ENCODE measurements at regions not wholly inside any gene's neighbourhood (a gene's known extent, or its start where the extent isn't known, plus 50 kb on each side); places are given as distances from the start of the nearest gene placed in this dataset.
A peak's percentile ranks its signal among the peaks of the same experiment; 100 is the strongest.

DNA sequence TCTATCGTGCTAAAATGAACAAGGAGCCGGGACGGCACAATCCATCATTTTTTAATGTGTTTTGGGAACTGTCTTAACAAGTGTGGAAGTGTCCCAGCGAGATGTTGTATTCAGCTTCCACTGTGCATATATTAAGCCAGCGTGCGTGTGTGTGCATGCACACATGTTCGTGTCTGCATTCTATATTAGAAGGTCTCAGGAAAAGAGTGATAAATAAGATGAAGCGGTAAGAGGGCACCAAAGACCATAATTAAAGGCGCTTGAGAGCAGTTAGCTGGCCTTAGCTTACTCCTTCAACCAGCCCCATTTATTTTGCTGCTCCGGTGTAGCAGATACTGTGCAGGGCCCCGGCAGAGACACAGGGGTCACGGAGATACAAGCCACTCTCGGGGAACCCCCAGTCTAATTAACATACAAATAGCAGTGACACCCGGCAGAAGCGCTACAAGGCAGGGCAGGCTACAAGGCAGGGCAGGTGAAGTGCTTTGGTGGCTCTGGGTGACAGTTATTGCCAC, 206.5 kb upstream of the RREB1 start:
- peak; percentile 64 to 75 (median 70) for ATAC-seq
- H3K9me3 ChIP-seq, result no peaks in the 10 kb centered on the region

GRCh38 chr6:6901945-6902344, 205.8 kb upstream of the RREB1 start:
- Histone ChIP-seq H3K4me1 (peaks cover 7% of the 10 kb centered on the region), H3K9me3 (no peaks in the 10 kb centered on the region), H3K27me3 (ENCODE audit: insufficient read depth in 3 of 3, low read length in 2 of 3) (no peaks in the 10 kb centered on the region), H3K36me3 (ENCODE audit: insufficient read depth in 1 of 2, low read depth in 1 of 2) (no peaks in the 10 kb centered on the region), H3K27ac (peak overlapping the region; percentile 87), H3K4me3 (no peak overlapping the region)
- DNase-seq, result no peak
- ATAC-seq, result no peak
- TF ChIP-seq, protein P1, sequence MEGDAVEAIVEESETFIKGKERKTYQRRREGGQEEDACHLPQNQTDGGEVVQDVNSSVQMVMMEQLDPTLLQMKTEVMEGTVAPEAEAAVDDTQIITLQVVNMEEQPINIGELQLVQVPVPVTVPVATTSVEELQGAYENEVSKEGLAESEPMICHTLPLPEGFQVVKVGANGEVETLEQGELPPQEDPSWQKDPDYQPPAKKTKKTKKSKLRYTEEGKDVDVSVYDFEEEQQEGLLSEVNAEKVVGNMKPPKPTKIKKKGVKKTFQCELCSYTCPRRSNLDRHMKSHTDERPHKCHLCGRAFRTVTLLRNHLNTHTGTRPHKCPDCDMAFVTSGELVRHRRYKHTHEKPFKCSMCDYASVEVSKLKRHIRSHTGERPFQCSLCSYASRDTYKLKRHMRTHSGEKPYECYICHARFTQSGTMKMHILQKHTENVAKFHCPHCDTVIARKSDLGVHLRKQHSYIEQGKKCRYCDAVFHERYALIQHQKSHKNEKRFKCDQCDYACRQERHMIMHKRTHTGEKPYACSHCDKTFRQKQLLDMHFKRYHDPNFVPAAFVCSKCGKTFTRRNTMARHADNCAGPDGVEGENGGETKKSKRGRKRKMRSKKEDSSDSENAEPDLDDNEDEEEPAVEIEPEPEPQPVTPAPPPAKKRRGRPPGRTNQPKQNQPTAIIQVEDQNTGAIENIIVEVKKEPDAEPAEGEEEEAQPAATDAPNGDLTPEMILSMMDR (IDR thresholded peaks at IDR 0.05), result no peak
- WGBS, 3 donors, result 97 to 98% (median 98%) methylated on average over 3 of the region's 3 CpGs
- intact Hi-C loops (cut with DNase I), result loop anchor here in 1 of 2 donors (5.0 kb wide), 2 partner anchors 315 to 340 kb away; no protein-coding TSS in a partner anchor

More for the DNA sequence above, 206.5 kb upstream of the RREB1 start:
- no peak for DNase-seq
- H3K27me3 ChIP-seq (ENCODE audit: insufficient read depth in 3 of 3, low read length in 2 of 3), result no peaks in the 10 kb centered on the region
- H3K36me3 ChIP-seq (ENCODE audit: insufficient read depth in 1 of 2, low read depth in 1 of 2), result no peaks in the 10 kb centered on the region
- intact Hi-C loops (cut with DNase I), result loop anchor here in 1 of 2 donors (5.0 kb wide), 2 partner anchors 316 to 341 kb away; no protein-coding TSS in a partner anchor
- TF ChIP-seq, protein P1 (IDR thresholded peaks at IDR 0.05), result no peak
- 26 to 49% (median 33%) methylated on average over 15 of the region's 15 CpGs for WGBS, 3 donors
- H3K27ac ChIP-seq, result peak overlapping the region; percentile 87
- H3K4me1 ChIP-seq, result peaks cover 7% of the 10 kb centered on the region
- peak overlapping the region; percentile 40 for H3K4me3 ChIP-seq

GRCh38 chr6:6905961-6906518, 201.7 kb upstream of the RREB1 start:
- intact Hi-C loops (cut with DNase I), result no loop called here
- Histone ChIP-seq H3K9me3 (no peaks in the 10 kb centered on the region), H3K4me1 (peaks cover 7% of the 10 kb centered on the region), H3K4me3 (no peak overlapping the region), H3K27me3 (ENCODE audit: insufficient read depth in 3 of 3, low read length in 2 of 3) (no peaks in the 10 kb centered on the region), H3K36me3 (ENCODE audit: insufficient read depth in 1 of 2, low read depth in 1 of 2) (no peaks in the 10 kb centered on the region), H3K27ac (no peak overlapping the region)
- TF ChIP-seq, protein P1 (IDR thresholded peaks at IDR 0.05), result no peak
- WGBS, 3 donors, result 42 to 69% (median 53%) methylated on average over 6 of the region's 6 CpGs
- DNase-seq (no peak), ATAC-seq (peak in 1 of 4 donors; percentile 15)

DNA sequence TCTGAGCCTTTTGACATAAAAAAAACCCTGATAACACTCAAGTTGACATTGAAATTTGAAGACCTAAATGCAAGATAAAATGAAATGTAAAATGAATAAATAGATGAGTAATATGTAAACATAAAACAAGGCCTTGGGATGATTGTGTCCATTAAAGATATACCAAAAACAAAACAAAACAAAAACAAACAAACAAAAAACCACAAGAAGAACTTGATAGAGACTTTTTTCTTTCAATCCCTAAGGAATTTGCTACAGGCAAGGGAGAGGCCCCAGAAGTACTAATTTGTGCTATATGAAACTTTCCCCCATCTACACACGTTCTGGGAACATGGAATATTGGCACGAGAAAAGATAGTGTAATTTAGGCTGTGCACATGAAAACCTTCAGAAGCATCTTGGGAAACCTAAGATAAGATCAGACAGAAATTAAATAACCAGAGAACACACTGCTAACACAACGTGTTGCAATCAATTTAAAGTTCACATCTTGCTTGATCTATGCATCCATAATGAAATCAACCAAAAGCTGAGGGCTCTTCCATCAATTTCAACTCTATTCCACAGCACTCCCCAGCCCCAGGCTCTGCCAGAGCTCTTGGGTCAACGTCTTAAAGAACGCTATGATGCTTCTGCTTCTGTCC, 201.1 kb upstream of the RREB1 start:
- peaks cover 1% of the 10 kb centered on the region for H3K4me1 ChIP-seq

More for the DNA sequence above, 201.1 kb upstream of the RREB1 start:
- intact Hi-C loops (cut with DNase I), result no loop called here
- WGBS, 3 donors, result 64 to 77% (median 76%) methylated on average over 5 of the region's 5 CpGs
- DNase-seq (no peak), ATAC-seq (no peak)
- no peaks in the 10 kb centered on the region for H3K36me3 ChIP-seq (ENCODE audit: insufficient read depth in 1 of 2, low read depth in 1 of 2)
- no peaks in the 10 kb centered on the region for H3K9me3 ChIP-seq
- H3K27ac ChIP-seq, result peak overlapping the region; percentile 9
- TF ChIP-seq, protein P1 (IDR thresholded peaks at IDR 0.05), result no peak
- H3K27me3 ChIP-seq (ENCODE audit: insufficient read depth in 3 of 3, low read length in 2 of 3), result no peaks in the 10 kb centered on the region
- H3K4me3 ChIP-seq, result no peak overlapping the region
